ENCODE measurements at regions not wholly inside any gene's neighbourhood (a gene's known extent, or its start where the extent isn't known, plus 50 kb on each side); places are given as distances from the start of the nearest gene placed in this dataset.
"Not testable (repeated sequence)": the region's sequence is repeated elsewhere in the genome, so short reads cannot be mapped to it uniquely, and the experiment has no call there.

DNA sequence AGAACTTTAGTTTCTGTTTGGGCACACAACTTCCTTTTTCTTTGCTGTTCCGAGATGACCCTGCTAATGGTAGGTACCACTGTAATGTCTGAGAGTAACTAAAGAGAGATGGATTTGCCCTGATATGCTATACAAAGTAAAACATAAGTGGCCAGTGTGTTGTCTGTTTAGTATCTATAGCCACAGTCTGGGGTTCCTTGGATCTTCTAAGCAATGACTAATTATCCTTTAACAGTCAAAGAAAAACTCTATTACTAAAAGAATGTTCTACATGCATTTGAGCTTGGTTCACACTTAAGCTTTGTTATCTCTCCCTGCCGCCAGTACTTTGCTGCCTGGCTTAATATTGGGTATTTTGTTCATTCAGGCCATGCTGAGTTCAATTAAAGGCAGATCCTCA, 1051.9 kb upstream of the FLRT2 start:
- DNase-seq (ENCODE audit: low spot score in 2 of 2), result no peak
- no peak overlapping the region for H3K4me3 ChIP-seq (ENCODE audit: low read depth, poor library complexity, severe bottlenecking)
- intact Hi-C loops (cut with DNase I; ENCODE audit: low total_unique reads), result no loop called here
- WGBS, 2 donors, result 82 to 91% methylated on average over 2 of the region's 2 CpGs
- TF ChIP-seq CTCF (IDR thresholded peaks at IDR 0.05) (no peak), POLR2A (IDR thresholded peaks at IDR 0.05) (no peak)

GRCh38 chr14:84482256-84483071, 1047.5 kb upstream of the FLRT2 start:
- intact Hi-C loops (cut with DNase I; ENCODE audit: low total_unique reads), result no loop called here

GRCh38 chr14:84483072-84483420, 1046.9 kb upstream of the FLRT2 start:
- TF ChIP-seq POLR2A (IDR thresholded peaks at IDR 0.05) (no peak), CTCF (IDR thresholded peaks at IDR 0.05) (no peak)
- no peak overlapping the region for H3K4me3 ChIP-seq (ENCODE audit: low read depth, poor library complexity, severe bottlenecking)
- no peak for DNase-seq (ENCODE audit: low spot score in 2 of 2)
- 77 to 78% methylated on average over 6 of the region's 6 CpGs for WGBS, 2 donors
- intact Hi-C loops (cut with DNase I; ENCODE audit: low total_unique reads), result no loop called here

More at GRCh38 chr14:84482256-84483071, 1047.5 kb upstream of the FLRT2 start:
- no peak for TF ChIP-seq POLR2A (IDR thresholded peaks at IDR 0.05)
- TF ChIP-seq CTCF (IDR thresholded peaks at IDR 0.05), result no peak
- no peak overlapping the region for H3K4me3 ChIP-seq (ENCODE audit: low read depth, poor library complexity, severe bottlenecking)
- WGBS, 2 donors, result 83 to 88% methylated on average over 5 of the region's 5 CpGs
- no peak for DNase-seq (ENCODE audit: low spot score in 2 of 2)

- WGBS, 2 donors, result 79 to 81% methylated on average over 4 of the region's 4 CpGs
- H3K4me3 ChIP-seq (ENCODE audit: low read depth, poor library complexity, severe bottlenecking); DNase-seq (ENCODE audit: low spot score in 2 of 2); intact Hi-C loops (cut with DNase I; ENCODE audit: low total_unique reads): not testable (repeated sequence)
Measured at GRCh38 chr14:84484243-84484642, 1045.7 kb upstream of the FLRT2 start.

DNA sequence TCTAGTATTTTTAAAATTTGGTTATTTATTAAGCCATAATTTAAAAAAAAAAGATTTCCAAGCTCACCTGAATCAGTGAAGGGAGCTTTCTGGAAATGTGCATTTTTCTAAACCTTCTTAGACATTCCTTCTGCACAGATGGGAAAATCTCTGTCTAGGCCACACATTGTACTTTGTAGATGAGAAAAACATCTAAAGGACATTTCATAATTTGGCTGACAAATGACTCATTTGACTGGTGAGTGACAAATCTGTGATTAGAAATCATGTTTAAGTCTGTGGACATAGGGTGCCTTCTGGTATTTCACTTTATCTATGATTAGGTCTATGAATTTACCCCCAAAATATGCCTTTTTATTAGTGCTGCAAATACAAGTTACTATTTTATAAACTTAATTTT, 1044.9 kb upstream of the FLRT2 start:
- intact Hi-C loops (cut with DNase I; ENCODE audit: low total_unique reads), result no loop called here
- TF ChIP-seq CTCF (IDR thresholded peaks at IDR 0.05) (no peak), POLR2A (IDR thresholded peaks at IDR 0.05) (no peak)
- no peak overlapping the region for H3K4me3 ChIP-seq (ENCODE audit: low read depth, poor library complexity, severe bottlenecking)
- DNase-seq (ENCODE audit: low spot score in 2 of 2), result no peak

- intact Hi-C loops (cut with DNase I; ENCODE audit: low total_unique reads), result no loop called here
- TF ChIP-seq POLR2A (IDR thresholded peaks at IDR 0.05), result no peak
- no peak for TF ChIP-seq CTCF (IDR thresholded peaks at IDR 0.05)
- WGBS, 2 donors, result 25 to 29% methylated on average over 2 of the region's 2 CpGs
- H3K4me3 ChIP-seq (ENCODE audit: low read depth, poor library complexity, severe bottlenecking), result no peak overlapping the region
- DNase-seq (ENCODE audit: low spot score in 2 of 2), result no peak
Measured at GRCh38 chr14:84490081-84490480, 1039.9 kb upstream of the FLRT2 start.
